HuH-7 (cell line): ENCODE measurements at regions not wholly inside any gene's neighbourhood (a gene's known extent, or its start where the extent isn't known, plus 50 kb on each side); places are given as distances from the start of the nearest gene placed in this dataset.

Experiments
- DNase-seq: peaks from one replicate; pipeline ENCODE4 v3.0.0; 2011; ENCODE audit warnings: low spot score

DNA sequence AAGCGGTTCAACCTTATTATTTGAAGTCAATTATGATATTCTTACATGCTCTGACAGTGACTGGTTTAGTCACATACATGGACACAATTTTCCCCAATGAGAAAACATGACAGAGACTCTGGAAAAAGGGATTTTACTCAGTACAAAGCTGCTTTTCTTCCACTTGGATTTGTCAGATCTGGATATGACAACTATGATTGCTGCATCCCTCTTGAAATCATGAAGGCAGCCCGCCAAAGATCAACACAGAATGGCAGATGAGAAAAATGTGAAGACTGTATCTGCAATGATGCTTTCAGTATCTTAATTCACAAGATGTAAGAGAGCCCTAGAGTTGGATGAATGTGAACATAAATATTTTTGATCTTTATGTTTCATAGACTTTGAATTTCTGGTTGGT is 439.6 kb downstream of the CDH8 start:
- DNase-seq = no peak

GRCh38 chr16:61595605-61596004 is 440.6 kb downstream of the CDH8 start:
- peak; percentile 12 for DNase-seq

GRCh38 chr16:61590577-61590976 is 445.7 kb downstream of the CDH8 start:
- no peak for DNase-seq

GRCh38 chr16:61587526-61587925 is 448.7 kb downstream of the CDH8 start:
- no peak for DNase-seq

DNA sequence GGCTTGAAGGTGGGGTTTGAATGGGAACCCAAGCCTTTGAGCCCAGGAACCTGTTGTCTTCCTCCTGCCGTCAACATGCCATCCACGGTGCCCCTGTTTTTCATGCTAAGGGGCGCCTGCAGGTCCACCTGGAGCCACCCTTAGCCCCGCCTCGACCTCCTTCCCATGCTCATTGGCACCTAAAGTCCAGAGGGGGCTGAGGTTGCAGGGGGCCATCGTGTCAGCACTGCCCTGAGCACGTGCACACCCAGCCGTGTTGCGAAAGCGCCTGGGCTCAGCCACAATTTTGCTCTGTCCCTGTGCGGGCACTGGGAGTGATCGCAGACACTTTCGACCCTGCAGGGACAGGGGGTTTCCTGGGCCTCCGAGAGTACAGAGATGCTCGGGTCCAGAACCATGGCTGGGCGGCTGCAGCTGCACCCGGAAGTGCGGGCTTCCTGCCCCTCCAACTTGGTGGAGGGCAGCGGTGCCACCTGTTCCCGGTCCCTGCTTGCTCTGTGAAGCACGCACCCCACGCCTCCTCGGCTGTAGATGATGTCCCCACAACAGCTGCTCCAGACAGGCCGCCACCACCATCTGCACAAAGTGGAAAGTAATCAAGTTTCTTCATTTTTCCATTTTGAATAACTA is 454.7 kb downstream of the CDH8 start:
- no peak for DNase-seq

GRCh38 chr16:61580579-61580978 is 455.7 kb downstream of the CDH8 start:
- DNase-seq = no peak

- no peak for DNase-seq
These were observed 457.0 kb downstream of the CDH8 start for GRCh38 chr16:61579195-61579594.

DNA sequence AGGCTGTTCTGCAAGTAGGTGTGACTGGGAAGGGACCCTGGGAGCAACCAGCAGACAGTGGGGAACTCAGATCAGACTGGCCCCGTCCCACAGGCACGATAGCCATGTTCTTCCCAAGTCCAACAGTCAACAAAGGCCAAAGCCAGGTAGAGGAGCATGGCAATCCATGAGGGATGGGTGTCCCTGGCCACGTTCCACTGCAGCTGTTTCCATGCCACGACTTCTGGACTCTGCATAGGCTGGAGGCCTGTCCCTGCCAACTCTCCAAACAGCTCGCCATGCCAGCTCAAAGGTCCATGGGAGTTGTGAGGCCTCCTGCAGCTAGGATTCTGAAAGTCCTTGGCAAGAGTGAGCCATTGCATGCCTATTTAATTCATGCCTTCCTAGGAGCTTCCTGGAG is 459.8 kb downstream of the CDH8 start:
- no peak for DNase-seq

- DNase-seq = no peak
These were observed 460.6 kb downstream of the CDH8 start for GRCh38 chr16:61575617-61576016.

DNA sequence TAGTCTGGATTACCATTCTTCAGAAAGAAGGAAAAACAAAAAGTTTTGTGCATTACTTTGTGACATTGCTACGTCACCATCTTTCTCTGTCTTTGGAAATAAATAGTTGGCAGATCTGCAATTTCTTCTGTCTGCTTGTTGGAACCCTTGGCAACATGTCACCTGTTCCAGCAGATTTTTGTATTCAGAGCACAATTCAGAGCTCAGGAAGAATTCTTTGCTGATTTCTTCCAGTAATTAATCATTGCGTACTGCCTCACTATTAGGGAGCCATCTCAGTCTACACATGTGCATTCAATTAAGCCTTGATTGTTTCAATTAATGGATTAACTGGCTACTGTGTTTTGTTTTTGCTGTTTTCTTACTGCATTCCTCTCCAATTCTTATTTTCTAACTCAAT is 467.2 kb downstream of the CDH8 start:
- DNase-seq = no peak

GRCh38 chr16:61564716-61565115 is 471.5 kb downstream of the CDH8 start:
- DNase-seq = no peak

GRCh38 chr16:61555718-61556441 is 480.4 kb downstream of the CDH8 start:
- no peak for DNase-seq

- no peak for DNase-seq
These were observed 486.9 kb downstream of the CDH8 start for GRCh38 chr16:61549327-61549726.

- no peak for DNase-seq
These were observed 488.6 kb downstream of the CDH8 start for GRCh38 chr16:61547626-61548025.

- no peak for DNase-seq
These were observed 492.1 kb downstream of the CDH8 start for GRCh38 chr16:61544165-61544564.

- DNase-seq = no peak
These were observed 496.0 kb downstream of the CDH8 start for GRCh38 chr16:61540216-61540615.

GRCh38 chr16:61530697-61531096 is 505.5 kb downstream of the CDH8 start:
- DNase-seq = no peak

DNA sequence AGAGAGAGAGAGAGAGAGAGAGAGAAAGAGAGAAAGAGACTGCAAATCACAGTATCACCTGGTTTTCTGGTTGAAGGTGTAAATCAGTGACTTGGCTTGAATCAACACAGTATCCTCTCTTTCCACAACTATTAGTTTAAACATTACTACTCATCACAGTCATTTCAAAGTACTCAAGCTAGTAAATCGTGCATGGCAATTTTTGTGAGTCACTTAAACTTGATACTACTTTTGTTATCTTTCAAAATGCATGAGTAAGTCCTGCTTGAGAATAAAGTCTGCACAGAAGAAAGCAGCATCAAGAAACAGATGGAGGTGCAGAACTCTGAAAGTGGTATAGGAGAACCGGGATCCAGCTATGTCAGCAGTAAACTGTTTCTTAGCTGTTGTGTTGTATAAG is 535.4 kb downstream of the CDH8 start:
- no peak for DNase-seq

GRCh38 chr16:61480250-61480649 is 556.0 kb downstream of the CDH8 start:
- no peak for DNase-seq

GRCh38 chr16:61471737-61472136 is 564.5 kb downstream of the CDH8 start:
- DNase-seq = no peak

GRCh38 chr16:61471023-61471422 is 565.2 kb downstream of the CDH8 start:
- DNase-seq = no peak

DNA sequence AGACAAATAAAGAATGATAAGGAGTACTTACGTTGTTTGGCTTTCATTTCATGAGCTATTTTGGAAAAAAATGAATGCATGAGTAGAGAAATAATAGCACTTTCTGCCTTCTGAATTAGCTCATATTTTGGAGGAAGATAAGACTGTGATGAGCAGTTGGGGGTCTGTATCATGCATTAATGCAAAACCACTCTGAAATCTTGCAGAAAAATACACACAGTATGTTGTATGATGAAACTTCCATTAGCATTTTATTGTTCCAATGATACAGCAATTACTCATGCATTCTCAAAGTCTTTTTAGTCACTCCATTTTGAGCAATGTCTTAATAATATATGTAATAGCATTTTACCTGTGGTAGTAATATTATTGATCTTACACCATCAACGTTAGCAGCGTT is 571.0 kb downstream of the CDH8 start:
- no peak for DNase-seq

- DNase-seq = no peak
These were observed 576.2 kb downstream of the CDH8 start for GRCh38 chr16:61460020-61460419.

- no peak for DNase-seq
These were observed 600.9 kb downstream of the CDH8 start for GRCh38 chr16:61435346-61435745.
